ENCODE measurements at regions not wholly inside any gene's neighbourhood (a gene's known extent, or its start where the extent isn't known, plus 50 kb on each side); places are given as distances from the start of the nearest gene placed in this dataset.

DNA sequence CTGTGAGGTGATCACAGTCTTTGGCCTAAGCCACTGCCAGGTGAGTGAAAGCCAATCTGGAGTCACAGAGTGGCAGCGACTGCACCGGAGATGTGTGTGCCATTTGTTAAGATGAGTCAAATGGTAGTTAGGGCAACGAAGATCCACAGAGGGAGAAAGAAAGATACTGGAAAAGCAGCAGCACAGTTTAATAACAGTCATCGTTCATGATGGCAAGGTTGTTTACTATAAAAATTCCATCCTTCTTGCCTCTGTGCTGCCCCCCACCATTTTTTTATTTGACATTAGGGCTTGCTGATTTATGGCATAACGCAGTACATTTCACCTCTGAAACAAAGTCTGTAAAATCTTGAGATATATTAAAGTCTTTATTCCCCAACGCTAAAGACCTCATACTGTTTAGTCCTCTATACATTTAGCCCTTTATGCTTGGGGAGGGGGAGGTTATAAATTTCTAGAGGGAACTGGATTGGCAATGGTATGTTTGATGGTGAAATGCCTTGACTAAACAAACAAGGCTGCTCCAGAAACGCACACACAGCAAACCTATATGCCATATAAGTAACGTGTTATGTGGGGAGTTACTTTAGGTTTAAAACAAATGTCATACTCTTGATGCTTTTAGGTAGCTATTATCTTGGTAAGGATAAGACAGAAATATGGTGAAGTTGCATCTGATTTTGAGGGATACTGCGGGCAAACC, 55.8 kb upstream of the ABL1 start:
- Histone ChIP-seq H3K27ac (ENCODE audit: low read depth, low read length) (no peak overlapping the region), H3K27me3 (ENCODE audit: control insufficient read depth, low read length) (no peaks in the 10 kb centered on the region), H3K79me2 (ENCODE audit: control insufficient read depth, low read length) (no peaks in the 10 kb centered on the region), H3K4me1 (ENCODE audit: control insufficient read depth, low read length) (peaks cover 6% of the 10 kb centered on the region), H3K36me3 (ENCODE audit: control insufficient read depth, low read length) (no peaks in the 10 kb centered on the region), H4K20me1 (ENCODE audit: control insufficient read depth, insufficient read depth, low read depth, low read length) (no peaks in the 10 kb centered on the region), H3K4me2 (ENCODE audit: low read length) (no peak overlapping the region), H3K9me2 (replicated peaks; ENCODE audit: control insufficient read depth, low read length) (no peaks in the 10 kb centered on the region), H3K4me3 (ENCODE audit: low read length) (no peak overlapping the region), H3F3A (ENCODE audit: control insufficient read depth, insufficient read depth) (no peaks in the 10 kb centered on the region), H3K9me3 (ENCODE audit: control insufficient read depth, insufficient read depth, low read length) (no peaks in the 10 kb centered on the region)
- no peak for TF ChIP-seq EZH2phosphoT487 (IDR thresholded peaks at IDR 0.05; ENCODE audit: borderline replicate concordance, low read length)
- TF ChIP-seq, protein P1, sequence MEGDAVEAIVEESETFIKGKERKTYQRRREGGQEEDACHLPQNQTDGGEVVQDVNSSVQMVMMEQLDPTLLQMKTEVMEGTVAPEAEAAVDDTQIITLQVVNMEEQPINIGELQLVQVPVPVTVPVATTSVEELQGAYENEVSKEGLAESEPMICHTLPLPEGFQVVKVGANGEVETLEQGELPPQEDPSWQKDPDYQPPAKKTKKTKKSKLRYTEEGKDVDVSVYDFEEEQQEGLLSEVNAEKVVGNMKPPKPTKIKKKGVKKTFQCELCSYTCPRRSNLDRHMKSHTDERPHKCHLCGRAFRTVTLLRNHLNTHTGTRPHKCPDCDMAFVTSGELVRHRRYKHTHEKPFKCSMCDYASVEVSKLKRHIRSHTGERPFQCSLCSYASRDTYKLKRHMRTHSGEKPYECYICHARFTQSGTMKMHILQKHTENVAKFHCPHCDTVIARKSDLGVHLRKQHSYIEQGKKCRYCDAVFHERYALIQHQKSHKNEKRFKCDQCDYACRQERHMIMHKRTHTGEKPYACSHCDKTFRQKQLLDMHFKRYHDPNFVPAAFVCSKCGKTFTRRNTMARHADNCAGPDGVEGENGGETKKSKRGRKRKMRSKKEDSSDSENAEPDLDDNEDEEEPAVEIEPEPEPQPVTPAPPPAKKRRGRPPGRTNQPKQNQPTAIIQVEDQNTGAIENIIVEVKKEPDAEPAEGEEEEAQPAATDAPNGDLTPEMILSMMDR (IDR thresholded peaks at IDR 0.05; ENCODE audit: low read depth, low read length, poor library complexity, severe bottlenecking) = no peak

DNA sequence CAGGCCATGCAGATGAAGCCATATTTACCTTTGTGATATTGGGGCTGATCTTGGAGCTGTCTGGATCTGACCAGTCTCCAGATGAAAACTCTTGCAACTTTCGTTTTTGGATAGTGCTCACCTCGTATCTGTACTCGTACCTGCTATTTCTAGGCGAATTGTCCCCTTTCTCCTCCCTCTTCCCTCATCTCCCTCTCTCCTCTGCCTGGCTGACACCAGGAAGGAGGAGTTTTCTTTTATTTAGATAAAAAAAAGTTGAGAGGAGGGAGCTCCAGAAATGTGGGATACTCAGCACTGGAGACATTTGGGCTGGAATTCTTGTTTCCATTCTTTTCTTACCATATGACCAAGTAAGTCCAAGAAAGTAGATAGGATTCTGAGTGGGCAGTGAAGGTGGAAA, 54.6 kb upstream of the ABL1 start:
- H3K4me1 ChIP-seq (ENCODE audit: control insufficient read depth, low read length) = no peaks in the 10 kb centered on the region
- H3K79me2 ChIP-seq (ENCODE audit: control insufficient read depth, low read length) = no peaks in the 10 kb centered on the region
- no peaks in the 10 kb centered on the region for H4K20me1 ChIP-seq (ENCODE audit: control insufficient read depth, insufficient read depth, low read depth, low read length)
- H3K4me3 ChIP-seq (ENCODE audit: low read length) = no peak overlapping the region
- no peaks in the 10 kb centered on the region for H3F3A ChIP-seq (ENCODE audit: control insufficient read depth, insufficient read depth)
- H3K4me2 ChIP-seq (ENCODE audit: low read length) = no peak overlapping the region
- H3K27me3 ChIP-seq (ENCODE audit: control insufficient read depth, low read length) = no peaks in the 10 kb centered on the region
- H3K9me2 ChIP-seq (replicated peaks; ENCODE audit: control insufficient read depth, low read length) = no peaks in the 10 kb centered on the region
- no peak overlapping the region for H3K27ac ChIP-seq (ENCODE audit: low read depth, low read length)
- H3K9me3 ChIP-seq (ENCODE audit: control insufficient read depth, insufficient read depth, low read length) = no peaks in the 10 kb centered on the region
- H3K36me3 ChIP-seq (ENCODE audit: control insufficient read depth, low read length) = no peaks in the 10 kb centered on the region
- TF ChIP-seq EZH2phosphoT487 (IDR thresholded peaks at IDR 0.05; ENCODE audit: borderline replicate concordance, low read length) = no peak
- TF ChIP-seq, protein P1 (IDR thresholded peaks at IDR 0.05; ENCODE audit: low read depth, low read length, poor library complexity, severe bottlenecking) = no peak

DNA sequence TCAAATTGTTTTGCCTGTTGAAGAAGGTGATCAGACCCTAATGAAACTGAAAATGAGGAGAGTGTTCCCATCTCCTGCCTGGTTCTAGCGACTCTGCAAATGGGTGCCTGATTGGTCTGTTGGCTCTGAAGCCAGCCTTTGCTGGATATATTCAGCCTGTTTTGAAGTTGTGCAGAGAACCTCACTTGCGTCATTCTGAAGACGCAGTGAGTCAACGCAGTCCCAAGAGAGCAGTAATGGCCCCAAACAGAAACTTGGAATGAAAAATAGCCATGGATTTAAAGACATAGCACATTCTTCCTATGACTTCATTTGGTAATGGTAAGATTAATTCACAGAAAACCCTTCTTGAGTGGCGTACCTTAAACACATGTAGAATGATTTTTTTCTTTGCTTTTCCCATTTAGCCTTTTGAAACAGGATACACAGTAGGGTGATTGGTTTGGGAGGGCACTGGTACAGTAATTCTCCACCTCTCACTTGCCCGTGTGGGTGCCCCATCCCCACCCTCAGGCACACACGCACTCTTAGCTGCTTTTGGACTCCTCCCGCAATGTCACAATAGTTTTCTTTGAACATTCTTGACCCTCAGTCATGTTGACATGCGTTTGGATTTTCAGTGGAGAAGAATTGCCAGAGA, 54.1 kb upstream of the ABL1 start:
- H3K27me3 ChIP-seq (ENCODE audit: control insufficient read depth, low read length) = no peaks in the 10 kb centered on the region
- no peaks in the 10 kb centered on the region for H3K36me3 ChIP-seq (ENCODE audit: control insufficient read depth, low read length)
- no peak overlapping the region for H3K4me3 ChIP-seq (ENCODE audit: low read length)
- no peak overlapping the region for H3K4me2 ChIP-seq (ENCODE audit: low read length)
- no peaks in the 10 kb centered on the region for H3F3A ChIP-seq (ENCODE audit: control insufficient read depth, insufficient read depth)
- H3K27ac ChIP-seq (ENCODE audit: low read depth, low read length) = no peak overlapping the region
- no peaks in the 10 kb centered on the region for H3K4me1 ChIP-seq (ENCODE audit: control insufficient read depth, low read length)
- TF ChIP-seq EZH2phosphoT487 (IDR thresholded peaks at IDR 0.05; ENCODE audit: borderline replicate concordance, low read length) = no peak
- TF ChIP-seq, protein P1 (IDR thresholded peaks at IDR 0.05; ENCODE audit: low read depth, low read length, poor library complexity, severe bottlenecking) = no peak
- H4K20me1 ChIP-seq (ENCODE audit: control insufficient read depth, insufficient read depth, low read depth, low read length) = no peaks in the 10 kb centered on the region
- no peaks in the 10 kb centered on the region for H3K79me2 ChIP-seq (ENCODE audit: control insufficient read depth, low read length)
- H3K9me2 ChIP-seq (replicated peaks; ENCODE audit: control insufficient read depth, low read length) = no peaks in the 10 kb centered on the region
- no peaks in the 10 kb centered on the region for H3K9me3 ChIP-seq (ENCODE audit: control insufficient read depth, insufficient read depth, low read length)
